HG03025 (cell line): ENCODE measurements at regions not wholly inside any gene's neighbourhood (a gene's known extent, or its start where the extent isn't known, plus 50 kb on each side); places are given as distances from the start of the nearest gene placed in this dataset.

ENCODE experiments used
- ATAC-seq: cut with Tn5 transposase; IDR thresholded peaks from one replicate; pipeline ENCODE4 v1.9.1; 2021; ENCODE audit warnings: mild to moderate bottlenecking, moderate library complexity; ENCODE audit not compliant: unreplicated experiment, low FRiP score

GRCh38 chr10:120982507-120982906 lies 131.3 kb downstream of the WDR11 start:
- ATAC-seq: no peak

DNA sequence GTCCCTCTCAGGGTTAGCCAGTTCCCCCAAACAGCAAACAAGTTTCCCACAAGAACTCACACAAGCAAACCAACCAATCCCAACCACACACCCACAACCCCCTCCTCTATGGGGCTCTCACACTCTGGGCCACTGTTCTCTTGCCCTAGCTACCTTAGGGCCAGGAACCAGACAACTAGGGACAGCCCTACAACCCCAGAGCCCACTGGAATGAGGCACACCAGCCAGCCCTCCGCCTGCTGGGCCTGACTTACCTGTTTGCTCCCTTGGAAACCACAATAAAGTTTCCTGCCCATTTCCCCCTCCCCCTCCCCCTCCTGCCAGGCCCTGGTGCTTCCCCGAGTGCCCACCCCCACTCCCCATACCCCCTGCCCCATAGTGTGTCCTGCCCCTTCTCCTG lies 132.6 kb downstream of the WDR11 start:
- no peak for ATAC-seq

GRCh38 chr10:120984221-120984620 lies 133.1 kb downstream of the WDR11 start:
- no peak for ATAC-seq

GRCh38 chr10:120987359-120987758 lies 136.2 kb downstream of the WDR11 start:
- ATAC-seq: peak; percentile 63

DNA sequence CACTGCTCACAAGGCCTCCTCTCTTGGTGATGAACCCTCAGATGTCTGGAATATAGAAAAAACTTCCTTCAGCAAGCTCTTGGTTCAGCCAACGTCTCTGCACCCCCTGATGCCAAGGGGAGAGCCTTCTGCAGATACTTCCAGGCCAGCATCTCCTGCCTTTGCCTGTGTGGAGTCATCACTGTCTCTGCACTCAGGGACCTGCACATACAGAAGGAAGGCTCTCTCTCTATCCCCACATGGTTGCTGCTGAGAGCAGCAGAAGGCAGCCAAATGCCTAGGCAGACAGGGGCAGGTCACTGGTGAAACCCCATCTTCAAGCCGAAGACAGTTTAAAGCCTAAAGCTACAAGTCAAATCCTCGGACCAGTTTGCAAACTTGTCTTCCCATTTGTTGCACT lies 137.6 kb downstream of the WDR11 start:
- no peak for ATAC-seq

- ATAC-seq: no peak
These were observed 138.1 kb downstream of the WDR11 start for GRCh38 chr10:120989279-120989678.

- no peak for ATAC-seq
These were observed 138.9 kb downstream of the WDR11 start for GRCh38 chr10:120989996-120990598.

DNA sequence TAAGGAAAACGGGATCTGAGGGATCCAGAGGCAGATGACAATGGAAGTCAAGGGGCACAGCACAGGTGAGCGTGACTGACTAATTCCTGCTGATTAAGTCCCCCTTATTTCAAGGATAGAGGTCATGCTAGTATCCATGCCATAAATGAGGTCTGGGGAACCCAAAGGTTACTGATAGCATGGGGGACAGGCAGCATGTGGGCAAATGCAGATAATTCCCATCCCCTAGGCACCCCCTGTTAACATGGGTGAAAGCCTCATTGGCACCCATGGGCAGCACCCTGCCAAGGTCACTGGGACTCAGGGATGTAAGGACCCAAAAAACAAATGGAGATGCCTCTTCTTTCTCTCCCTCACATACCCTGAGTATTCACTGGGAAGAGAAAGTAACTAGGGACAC lies 139.7 kb downstream of the WDR11 start:
- no peak for ATAC-seq

DNA sequence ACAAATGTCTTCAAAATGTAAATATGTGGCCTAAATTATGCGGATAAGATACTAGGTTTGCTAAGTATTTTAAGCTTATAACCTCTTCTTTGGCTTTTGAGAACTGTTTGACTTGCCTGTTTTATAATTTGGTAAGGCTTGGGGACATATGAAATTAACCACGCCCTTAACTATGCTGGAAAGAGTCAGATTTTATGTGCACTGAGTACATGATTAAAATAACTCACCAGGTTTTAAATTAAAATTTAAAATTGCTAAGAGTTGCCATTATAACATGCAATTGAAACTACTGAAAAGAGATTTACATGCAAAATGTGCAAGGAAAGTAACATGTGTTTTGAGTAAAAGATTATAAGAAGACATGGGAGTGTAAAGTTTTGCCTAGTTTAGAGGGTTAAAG lies 141.9 kb downstream of the WDR11 start:
- ATAC-seq: no peak

DNA sequence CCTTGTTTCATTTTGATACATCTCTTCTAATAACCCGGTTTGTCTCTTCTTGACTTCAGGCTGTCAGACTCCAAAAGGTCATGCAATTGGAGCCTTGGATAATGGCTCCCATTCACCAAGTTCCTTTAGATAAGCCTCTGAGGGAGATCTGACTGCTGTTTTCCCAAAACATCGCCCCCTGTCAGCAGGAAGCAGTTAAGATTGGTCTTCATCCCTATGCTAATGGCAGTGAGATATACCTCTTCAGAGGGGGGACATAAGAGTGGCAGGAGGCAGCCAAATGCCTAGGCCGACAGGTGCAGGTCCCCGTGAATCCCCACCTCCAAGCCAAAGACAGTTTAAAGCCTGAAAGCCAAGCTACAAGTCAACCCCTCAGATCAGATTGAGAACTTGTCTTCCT lies 144.6 kb downstream of the WDR11 start:
- no peak for ATAC-seq

GRCh38 chr10:120996456-120997034 lies 145.4 kb downstream of the WDR11 start:
- ATAC-seq: no peak

- ATAC-seq: no peak
These were observed 146.2 kb downstream of the WDR11 start for GRCh38 chr10:120997313-120997712.

GRCh38 chr10:120997756-120998155 lies 146.6 kb downstream of the WDR11 start:
- ATAC-seq: no peak

DNA sequence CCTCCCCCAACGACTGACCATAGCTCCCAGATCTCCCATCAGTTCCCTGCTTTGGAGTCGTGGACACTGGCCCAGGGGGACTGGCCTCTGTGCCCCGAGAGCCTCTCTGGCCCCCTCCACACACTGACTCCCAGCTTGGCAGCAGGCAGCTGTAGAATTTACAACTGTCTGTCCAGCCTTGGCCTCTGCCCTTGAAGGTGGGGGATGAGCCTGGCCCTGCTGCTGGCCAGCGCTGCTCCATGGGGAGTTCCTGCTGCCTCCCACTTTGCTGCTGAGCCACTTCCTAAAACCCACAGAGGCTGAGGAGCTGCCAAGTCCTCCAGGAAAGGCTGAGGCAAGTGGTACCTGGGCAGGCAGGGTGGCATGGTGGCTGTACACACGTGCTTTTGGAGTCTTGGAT lies 147.1 kb downstream of the WDR11 start:
- ATAC-seq: no peak

GRCh38 chr10:120998782-120999285 lies 147.7 kb downstream of the WDR11 start:
- no peak for ATAC-seq

DNA sequence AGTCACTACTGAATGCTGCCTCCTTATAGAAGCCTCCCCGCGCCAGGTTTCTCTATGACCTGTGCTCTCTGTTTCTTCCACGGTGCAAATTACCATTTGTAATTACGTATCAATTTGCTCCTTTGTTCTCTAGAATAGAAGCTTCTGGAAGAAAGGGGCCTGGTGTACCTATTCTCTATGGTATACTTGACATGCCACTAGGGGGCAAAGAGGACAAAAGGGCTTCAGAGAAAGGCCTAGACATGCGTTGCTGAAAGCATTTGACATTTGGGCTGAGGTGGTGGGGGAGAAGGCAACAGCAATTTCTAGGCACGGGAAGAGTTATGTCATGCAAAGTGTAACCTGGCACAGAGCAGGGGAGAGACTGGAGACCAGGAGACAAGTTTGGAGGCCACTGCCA lies 148.7 kb downstream of the WDR11 start:
- no peak for ATAC-seq

DNA sequence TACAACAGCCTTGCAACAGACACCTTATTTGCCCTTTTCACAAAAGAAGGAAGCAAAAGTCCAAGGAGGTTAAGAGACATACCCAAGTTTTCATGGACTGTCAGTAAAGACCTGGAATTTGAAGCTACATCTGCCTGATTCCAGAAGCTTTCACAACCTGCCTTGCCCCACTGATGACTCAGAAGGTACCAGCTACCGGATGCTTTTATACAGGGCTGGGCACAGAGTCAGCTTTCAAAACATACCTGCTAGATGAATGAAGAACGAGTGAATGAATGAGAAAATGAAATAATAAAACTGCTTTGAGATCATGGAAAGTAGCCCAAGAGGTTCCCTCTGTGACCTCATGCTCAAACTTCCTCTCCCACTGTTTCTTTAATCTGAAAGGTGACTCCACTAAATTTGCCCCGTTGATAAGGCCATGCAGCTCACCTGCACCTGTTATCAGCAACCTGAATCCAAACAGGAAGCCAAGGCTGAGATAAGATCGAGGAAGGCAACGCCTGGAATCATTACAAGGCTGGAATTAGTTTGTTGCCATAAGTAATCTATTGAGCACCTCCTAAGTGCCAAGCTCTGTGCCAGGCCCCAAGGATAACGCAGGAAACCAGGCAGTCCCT lies 151.5 kb downstream of the WDR11 start:
- ATAC-seq: no peak

- no peak for ATAC-seq
These were observed 154.9 kb downstream of the WDR11 start for GRCh38 chr10:121005948-121006587.

- no peak for ATAC-seq
These were observed 156.1 kb downstream of the WDR11 start for GRCh38 chr10:121007264-121007663.

GRCh38 chr10:121015916-121016315 lies 164.8 kb downstream of the WDR11 start:
- ATAC-seq: no peak

GRCh38 chr10:121024905-121025584 lies 173.9 kb downstream of the WDR11 start:
- ATAC-seq: no peak
